ENCODE measurements at regions not wholly inside any gene's neighbourhood (a gene's known extent, or its start where the extent isn't known, plus 50 kb on each side); places are given as distances from the start of the nearest gene placed in this dataset.

DNA sequence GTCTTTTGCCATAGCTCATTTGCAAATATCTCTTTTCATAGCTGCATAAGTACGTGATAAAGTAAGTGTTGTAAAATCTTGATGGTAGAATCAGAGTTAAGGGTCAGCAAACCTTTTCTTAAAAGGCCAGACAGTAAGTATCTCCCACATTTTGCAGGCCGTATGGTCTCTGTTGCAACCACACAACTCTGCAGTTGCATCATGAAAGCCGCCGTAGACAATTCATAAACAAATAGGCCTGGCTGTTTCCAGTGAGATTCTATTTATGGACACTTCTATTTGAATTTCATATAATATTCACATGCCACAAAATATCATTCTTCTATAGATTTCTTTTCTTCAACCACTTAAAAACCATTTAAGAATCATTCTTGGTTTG lies 248.5 kb downstream of the TLE3 start:
- peaks cover 15% of the 10 kb centered on the region; the same call in 1 of the 2 replicates for H4K20me1 ChIP-seq (ENCODE audit: insufficient read depth, low read length)
- H3K27ac ChIP-seq (ENCODE audit: low read length), result no peak overlapping the region
- TF ChIP-seq EZH2 (IDR thresholded peaks at IDR 0.05; ENCODE audit: borderline replicate concordance, low read depth, low read length, severe bottlenecking), result no peak
- TF ChIP-seq, protein P1, sequence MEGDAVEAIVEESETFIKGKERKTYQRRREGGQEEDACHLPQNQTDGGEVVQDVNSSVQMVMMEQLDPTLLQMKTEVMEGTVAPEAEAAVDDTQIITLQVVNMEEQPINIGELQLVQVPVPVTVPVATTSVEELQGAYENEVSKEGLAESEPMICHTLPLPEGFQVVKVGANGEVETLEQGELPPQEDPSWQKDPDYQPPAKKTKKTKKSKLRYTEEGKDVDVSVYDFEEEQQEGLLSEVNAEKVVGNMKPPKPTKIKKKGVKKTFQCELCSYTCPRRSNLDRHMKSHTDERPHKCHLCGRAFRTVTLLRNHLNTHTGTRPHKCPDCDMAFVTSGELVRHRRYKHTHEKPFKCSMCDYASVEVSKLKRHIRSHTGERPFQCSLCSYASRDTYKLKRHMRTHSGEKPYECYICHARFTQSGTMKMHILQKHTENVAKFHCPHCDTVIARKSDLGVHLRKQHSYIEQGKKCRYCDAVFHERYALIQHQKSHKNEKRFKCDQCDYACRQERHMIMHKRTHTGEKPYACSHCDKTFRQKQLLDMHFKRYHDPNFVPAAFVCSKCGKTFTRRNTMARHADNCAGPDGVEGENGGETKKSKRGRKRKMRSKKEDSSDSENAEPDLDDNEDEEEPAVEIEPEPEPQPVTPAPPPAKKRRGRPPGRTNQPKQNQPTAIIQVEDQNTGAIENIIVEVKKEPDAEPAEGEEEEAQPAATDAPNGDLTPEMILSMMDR (IDR thresholded peaks at IDR 0.05; ENCODE audit: borderline replicate concordance, extremely low read depth, low read length, poor library complexity, severe bottlenecking), result no peak
- no peaks in the 10 kb centered on the region for H3K9me3 ChIP-seq (ENCODE audit: insufficient read depth, low read length, severe bottlenecking)
- H3K4me2 ChIP-seq (ENCODE audit: insufficient read depth, low read length), result no peak overlapping the region
- H2AFZ ChIP-seq (ENCODE audit: low read depth, low read length), result no peak overlapping the region
- no peaks in the 10 kb centered on the region for H3K79me2 ChIP-seq (ENCODE audit: insufficient read depth, low read length)
- H3K4me1 ChIP-seq (ENCODE audit: insufficient read depth, low read length), result no peaks in the 10 kb centered on the region
- no peaks in the 10 kb centered on the region for H3K36me3 ChIP-seq (ENCODE audit: insufficient read depth, low read length)
- no peak overlapping the region for H3K9ac ChIP-seq (ENCODE audit: low read depth, low read length)
- no peak overlapping the region for H3K4me3 ChIP-seq (ENCODE audit: low read depth in 1 of 2, low read length in 2 of 2)
- no peak for ATAC-seq (ENCODE audit: insufficient read depth, low read depth)
- peaks cover 37% of the 10 kb centered on the region for H3K27me3 ChIP-seq (ENCODE audit: insufficient read depth, low read length, poor library complexity)
- no peak for DNase-seq

DNA sequence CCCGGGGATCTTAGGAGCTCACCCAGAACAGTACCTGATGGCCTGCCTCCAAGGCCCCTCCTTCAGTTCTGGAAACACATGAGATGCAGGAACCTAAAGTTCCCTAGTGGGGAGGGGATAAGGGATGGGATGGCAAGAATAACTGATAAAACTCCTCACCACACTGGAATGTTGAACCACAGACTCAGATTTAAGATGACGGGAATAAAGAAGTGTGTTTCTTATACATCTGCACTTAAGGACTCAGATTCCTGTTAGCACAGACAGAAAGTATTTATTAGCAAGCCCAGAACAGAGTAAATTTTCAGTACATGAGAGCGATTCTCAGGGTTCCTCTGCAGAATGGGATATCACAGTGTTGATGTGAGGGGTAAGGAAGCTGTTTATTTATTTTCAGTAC lies 245.2 kb downstream of the TLE3 start:
- H3K36me3 ChIP-seq (ENCODE audit: insufficient read depth, low read length), result no peaks in the 10 kb centered on the region
- H3K27me3 ChIP-seq (ENCODE audit: insufficient read depth, low read length, poor library complexity), result peaks cover 37% of the 10 kb centered on the region
- TF ChIP-seq EZH2 (IDR thresholded peaks at IDR 0.05; ENCODE audit: borderline replicate concordance, low read depth, low read length, severe bottlenecking), result no peak
- TF ChIP-seq, protein P1 (IDR thresholded peaks at IDR 0.05; ENCODE audit: borderline replicate concordance, extremely low read depth, low read length, poor library complexity, severe bottlenecking), result no peak
- H3K9me3 ChIP-seq (ENCODE audit: insufficient read depth, low read length, severe bottlenecking), result no peaks in the 10 kb centered on the region
- H3K27ac ChIP-seq (ENCODE audit: low read length), result no peak overlapping the region
- no peak overlapping the region for H3K4me2 ChIP-seq (ENCODE audit: insufficient read depth, low read length)
- no peaks in the 10 kb centered on the region for H3K4me1 ChIP-seq (ENCODE audit: insufficient read depth, low read length)
- no peak overlapping the region for H2AFZ ChIP-seq (ENCODE audit: low read depth, low read length)
- no peak for DNase-seq
- H3K4me3 ChIP-seq (ENCODE audit: low read depth in 1 of 2, low read length in 2 of 2), result no peak overlapping the region
- H4K20me1 ChIP-seq (ENCODE audit: insufficient read depth, low read length), result peaks cover 27% of the 10 kb centered on the region
- no peaks in the 10 kb centered on the region for H3K79me2 ChIP-seq (ENCODE audit: insufficient read depth, low read length)
- ATAC-seq (ENCODE audit: insufficient read depth, low read depth), result no peak
- no peak overlapping the region for H3K9ac ChIP-seq (ENCODE audit: low read depth, low read length)

DNA sequence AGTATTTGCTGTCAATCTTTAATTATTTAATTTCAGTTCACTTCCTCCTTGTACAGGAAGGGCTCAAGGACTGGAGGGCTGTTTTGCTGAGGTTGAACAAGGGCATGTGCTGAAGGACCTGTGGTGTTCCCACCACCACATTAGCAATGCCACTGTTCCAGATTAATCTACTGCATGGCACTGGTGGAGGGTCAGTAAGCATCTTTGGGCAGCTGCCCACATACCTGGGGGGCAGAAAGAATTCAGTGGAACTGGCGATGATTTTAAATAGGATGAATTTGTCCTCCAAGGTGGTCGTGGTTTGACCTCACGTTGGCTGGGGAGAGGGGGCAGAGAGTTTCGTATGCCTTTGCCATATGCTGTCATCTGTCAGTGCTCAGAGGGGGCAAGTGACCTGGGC lies 244.8 kb downstream of the TLE3 start:
- Histone ChIP-seq H3K79me2 (ENCODE audit: insufficient read depth, low read length) (no peaks in the 10 kb centered on the region), H3K4me1 (ENCODE audit: insufficient read depth, low read length) (no peaks in the 10 kb centered on the region), H3K9ac (ENCODE audit: low read depth, low read length) (no peak overlapping the region), H2AFZ (ENCODE audit: low read depth, low read length) (no peak overlapping the region), H4K20me1 (ENCODE audit: insufficient read depth, low read length) (peaks cover 27% of the 10 kb centered on the region), H3K27me3 (ENCODE audit: insufficient read depth, low read length, poor library complexity) (peaks cover 37% of the 10 kb centered on the region), H3K4me2 (ENCODE audit: insufficient read depth, low read length) (no peak overlapping the region), H3K4me3 (ENCODE audit: low read depth in 1 of 2, low read length in 2 of 2) (no peak overlapping the region), H3K27ac (ENCODE audit: low read length) (no peak overlapping the region), H3K9me3 (ENCODE audit: insufficient read depth, low read length, severe bottlenecking) (no peaks in the 10 kb centered on the region), H3K36me3 (ENCODE audit: insufficient read depth, low read length) (no peaks in the 10 kb centered on the region)
- TF ChIP-seq, protein P1 (IDR thresholded peaks at IDR 0.05; ENCODE audit: borderline replicate concordance, extremely low read depth, low read length, poor library complexity, severe bottlenecking), result no peak
- TF ChIP-seq EZH2 (IDR thresholded peaks at IDR 0.05; ENCODE audit: borderline replicate concordance, low read depth, low read length, severe bottlenecking), result no peak
- ATAC-seq (ENCODE audit: insufficient read depth, low read depth) (no peak), DNase-seq (no peak)

DNA sequence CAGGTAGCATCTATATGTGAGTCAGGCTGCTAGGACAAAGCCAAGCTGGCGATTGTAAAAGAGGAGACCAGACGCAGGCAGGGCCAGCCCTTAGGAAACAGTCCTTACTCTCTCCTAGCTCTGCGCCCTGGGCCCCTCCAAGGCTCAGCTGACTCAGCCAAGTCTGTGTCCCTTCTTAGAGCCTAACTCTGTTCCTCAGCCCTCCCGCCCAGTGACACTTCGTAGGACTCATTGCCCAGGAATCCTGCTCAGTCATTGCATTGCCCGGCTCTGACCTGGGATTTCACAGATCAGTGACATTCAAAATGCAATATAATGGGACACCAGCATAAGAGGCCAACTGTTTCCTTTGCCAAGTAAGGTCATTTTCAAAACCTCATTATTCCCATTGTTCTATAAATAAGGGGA lies 244.2 kb downstream of the TLE3 start:
- Histone ChIP-seq H3K4me2 (ENCODE audit: insufficient read depth, low read length) (no peak overlapping the region), H4K20me1 (ENCODE audit: insufficient read depth, low read length) (peaks cover 27% of the 10 kb centered on the region), H3K79me2 (ENCODE audit: insufficient read depth, low read length) (no peaks in the 10 kb centered on the region), H3K27me3 (ENCODE audit: insufficient read depth, low read length, poor library complexity) (peaks cover 37% of the 10 kb centered on the region), H3K9me3 (ENCODE audit: insufficient read depth, low read length, severe bottlenecking) (no peaks in the 10 kb centered on the region), H3K27ac (ENCODE audit: low read length) (no peak overlapping the region), H3K4me3 (ENCODE audit: low read depth in 1 of 2, low read length in 2 of 2) (no peak overlapping the region), H3K36me3 (ENCODE audit: insufficient read depth, low read length) (no peaks in the 10 kb centered on the region), H3K4me1 (ENCODE audit: insufficient read depth, low read length) (no peaks in the 10 kb centered on the region), H3K9ac (ENCODE audit: low read depth, low read length) (no peak overlapping the region), H2AFZ (ENCODE audit: low read depth, low read length) (no peak overlapping the region)
- TF ChIP-seq EZH2 (IDR thresholded peaks at IDR 0.05; ENCODE audit: borderline replicate concordance, low read depth, low read length, severe bottlenecking), result no peak
- TF ChIP-seq, protein P1 (IDR thresholded peaks at IDR 0.05; ENCODE audit: borderline replicate concordance, extremely low read depth, low read length, poor library complexity, severe bottlenecking), result no peak
- no peak for ATAC-seq (ENCODE audit: insufficient read depth, low read depth)
- DNase-seq, result no peak
